Fibroblast of lung (primary cell): ENCODE measurements at regions not wholly inside any gene's neighbourhood (a gene's known extent, or its start where the extent isn't known, plus 50 kb on each side); places are given as distances from the start of the nearest gene placed in this dataset.

Source experiments
- EZH2 ChIP-seq: IDR thresholded peaks from 2 replicates; pipeline ENCODE4 v1.5.1; 2012; ENCODE audit warnings: low read length, control low read depth, mild to moderate bottlenecking; ENCODE audit errors: missing control alignments
- TF ChIP-seq, protein P1 (sequence below), 2 donors: IDR thresholded peaks in 1 of 2; conservative IDR thresholded peaks in 1 of 2; 1 replicate in 1 of 2; 2 replicates in 1 of 2; pipeline ENCODE4 v1.5.1; 2011 to 2012; ENCODE audit warnings: low read length in 2 of 2, control low read depth in 1 of 2, inconsistent platforms in 1 of 2, low read depth in 1 of 2, mild to moderate bottlenecking in 1 of 2

DNA sequence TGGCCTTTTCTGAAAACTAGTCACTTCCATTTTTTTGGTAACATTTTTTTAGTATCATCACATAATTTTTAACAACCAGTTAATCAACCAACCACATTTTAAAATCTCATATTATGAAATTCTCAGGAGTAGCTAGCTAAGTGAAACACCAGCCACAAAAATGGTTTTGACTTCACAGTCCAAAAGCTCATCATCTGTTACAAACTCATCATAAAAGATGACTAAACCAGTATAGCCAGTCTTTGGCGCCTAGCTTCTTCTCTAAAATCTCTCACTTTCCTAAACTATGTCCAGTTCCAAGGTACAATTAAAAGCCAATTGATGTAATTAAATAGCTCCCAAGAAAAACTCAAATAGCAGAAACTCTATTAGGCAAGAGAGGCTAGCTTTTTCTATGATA lies 88.2 kb upstream of the ZNF385D start:
- TF ChIP-seq, protein P1, sequence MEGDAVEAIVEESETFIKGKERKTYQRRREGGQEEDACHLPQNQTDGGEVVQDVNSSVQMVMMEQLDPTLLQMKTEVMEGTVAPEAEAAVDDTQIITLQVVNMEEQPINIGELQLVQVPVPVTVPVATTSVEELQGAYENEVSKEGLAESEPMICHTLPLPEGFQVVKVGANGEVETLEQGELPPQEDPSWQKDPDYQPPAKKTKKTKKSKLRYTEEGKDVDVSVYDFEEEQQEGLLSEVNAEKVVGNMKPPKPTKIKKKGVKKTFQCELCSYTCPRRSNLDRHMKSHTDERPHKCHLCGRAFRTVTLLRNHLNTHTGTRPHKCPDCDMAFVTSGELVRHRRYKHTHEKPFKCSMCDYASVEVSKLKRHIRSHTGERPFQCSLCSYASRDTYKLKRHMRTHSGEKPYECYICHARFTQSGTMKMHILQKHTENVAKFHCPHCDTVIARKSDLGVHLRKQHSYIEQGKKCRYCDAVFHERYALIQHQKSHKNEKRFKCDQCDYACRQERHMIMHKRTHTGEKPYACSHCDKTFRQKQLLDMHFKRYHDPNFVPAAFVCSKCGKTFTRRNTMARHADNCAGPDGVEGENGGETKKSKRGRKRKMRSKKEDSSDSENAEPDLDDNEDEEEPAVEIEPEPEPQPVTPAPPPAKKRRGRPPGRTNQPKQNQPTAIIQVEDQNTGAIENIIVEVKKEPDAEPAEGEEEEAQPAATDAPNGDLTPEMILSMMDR (conservative IDR thresholded peaks at IDR 0.05 in 1 of 2, IDR thresholded peaks at IDR 0.05 in 1 of 2; ENCODE audit: low read depth in 1 of 2, low read length in 2 of 2): no peak
- no peak for TF ChIP-seq EZH2
